ENCODE measurements at regions not wholly inside any gene's neighbourhood (a gene's known extent, or its start where the extent isn't known, plus 50 kb on each side); places are given as distances from the start of the nearest gene placed in this dataset.

- no peak for DNase-seq (ENCODE audit: low read depth, low spot score)
Measured at GRCh38 chr4:141402712-141403111, 182.0 kb downstream of the ZNF330 start.

DNA sequence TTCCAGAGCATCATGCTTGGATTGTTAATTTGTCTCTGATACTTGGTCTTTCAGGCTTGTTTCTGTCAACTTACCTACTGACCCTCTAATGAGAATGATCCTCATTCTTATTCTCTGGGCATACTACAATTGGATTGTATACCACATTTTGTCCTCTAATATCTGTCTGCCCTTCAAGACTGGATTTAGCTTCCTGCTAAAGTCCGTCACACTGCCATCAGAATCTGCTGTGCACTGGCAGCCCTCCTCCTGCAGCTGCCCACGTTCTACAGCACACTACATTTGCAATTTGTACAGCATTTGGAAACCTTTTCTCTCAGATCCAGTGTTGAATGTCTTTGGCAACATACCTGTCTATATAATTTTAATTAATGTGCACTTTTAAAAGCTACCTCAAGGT, 183.1 kb downstream of the ZNF330 start:
- DNase-seq (ENCODE audit: low read depth, low spot score) = no peak

DNA sequence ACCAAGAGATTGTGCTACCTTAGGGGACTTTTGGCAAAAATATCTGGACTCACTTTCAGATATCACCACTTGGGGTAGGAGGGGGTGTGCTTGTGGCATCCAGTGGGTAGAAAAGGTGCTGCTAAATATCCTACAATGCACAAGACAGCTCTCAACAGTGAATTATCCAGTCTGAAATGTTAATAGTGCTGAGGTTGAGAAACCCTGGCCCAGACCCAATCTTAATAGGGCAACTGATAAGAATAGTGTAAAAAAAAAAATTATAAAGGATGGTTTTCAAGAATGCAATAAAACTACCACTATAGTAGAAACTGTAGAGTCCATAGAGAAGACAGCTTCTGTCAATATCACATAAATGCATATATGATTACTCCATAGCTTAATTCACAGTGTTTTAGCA, 185.5 kb downstream of the ZNF330 start:
- no peak for DNase-seq (ENCODE audit: low read depth, low spot score)

GRCh38 chr4:141409556-141409955, 188.9 kb downstream of the ZNF330 start:
- DNase-seq (ENCODE audit: low read depth, low spot score) = no peak

DNA sequence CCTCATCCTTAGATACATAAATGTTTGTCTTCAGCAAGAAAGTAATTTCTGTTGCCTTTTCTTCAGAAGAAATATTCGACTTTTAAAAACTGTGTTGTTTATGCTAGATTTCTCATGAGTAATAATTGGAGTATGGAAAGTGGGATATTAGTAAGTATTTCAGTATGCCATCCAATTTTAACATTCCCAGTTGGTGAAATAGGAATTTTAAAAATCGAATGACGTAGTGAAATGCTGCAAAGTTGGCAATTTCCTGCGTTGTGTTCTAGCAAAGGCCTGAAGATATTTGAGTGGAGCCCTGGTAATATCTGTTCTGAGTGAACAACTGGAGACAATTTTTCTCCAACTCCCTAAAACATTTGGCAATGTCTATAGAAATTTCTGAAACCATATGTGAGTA, 190.1 kb downstream of the ZNF330 start:
- DNase-seq (ENCODE audit: low read depth, low spot score) = no peak

- no peak for DNase-seq (ENCODE audit: low read depth, low spot score)
Measured at GRCh38 chr4:141411936-141412335, 191.2 kb downstream of the ZNF330 start.

- DNase-seq (ENCODE audit: low read depth, low spot score) = no peak
Measured at GRCh38 chr4:141413366-141413765, 192.7 kb downstream of the ZNF330 start.

DNA sequence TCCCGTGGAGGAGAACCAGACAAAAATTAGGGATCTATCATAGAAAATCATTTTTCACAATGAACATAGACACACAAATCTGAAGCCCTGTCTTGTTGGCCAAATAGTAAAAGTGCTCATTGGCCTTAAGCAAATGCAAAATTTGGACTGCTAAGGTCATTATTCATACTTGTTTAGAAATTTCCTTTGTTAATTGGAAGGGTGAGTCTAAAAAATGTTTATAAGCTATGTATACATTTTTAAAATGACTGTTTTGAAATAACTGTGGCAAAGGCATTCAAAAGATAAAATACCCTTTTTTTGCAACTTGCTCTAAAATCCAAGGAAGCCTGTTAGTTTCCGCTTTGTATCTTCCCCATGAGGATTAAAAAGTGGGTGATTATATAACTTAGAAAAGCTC, 195.0 kb downstream of the ZNF330 start:
- no peak for DNase-seq (ENCODE audit: low read depth, low spot score)

- DNase-seq (ENCODE audit: low read depth, low spot score) = no peak
Measured at GRCh38 chr4:141416219-141416618, 195.5 kb downstream of the ZNF330 start.

DNA sequence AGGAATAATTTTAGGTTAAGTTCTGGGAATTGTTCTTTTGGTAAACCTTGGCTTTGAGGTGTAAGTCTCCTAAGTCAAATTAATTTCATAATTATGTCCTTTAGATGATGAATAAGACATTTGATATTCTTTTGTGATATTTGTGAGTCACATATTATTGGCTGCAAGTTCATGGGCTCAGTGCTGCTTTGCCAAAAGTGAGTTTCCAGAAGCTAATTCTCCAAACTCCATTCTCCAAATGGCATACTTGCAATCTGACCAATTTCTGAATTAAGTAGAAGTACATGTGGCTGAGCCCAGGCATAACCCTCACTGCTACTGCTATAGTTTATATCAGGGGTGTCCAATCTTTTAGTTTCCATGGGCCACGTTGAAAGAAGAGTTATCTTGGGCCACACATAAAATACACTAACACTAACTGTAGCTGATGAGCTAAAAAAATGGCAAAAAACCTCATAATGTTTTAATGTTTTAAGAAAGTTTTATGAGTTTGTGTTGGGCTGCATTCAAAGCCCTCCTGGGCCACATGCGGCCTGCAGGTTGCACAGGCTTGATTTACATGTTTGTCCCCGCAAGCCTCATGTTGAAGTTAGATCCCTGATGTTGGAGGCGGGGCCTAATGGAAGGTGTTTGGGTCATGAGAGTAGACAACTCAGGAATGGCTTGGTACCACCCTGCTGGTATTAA, 196.1 kb downstream of the ZNF330 start:
- no peak for DNase-seq (ENCODE audit: low read depth, low spot score)

- no peak for DNase-seq (ENCODE audit: low read depth, low spot score)
Measured at GRCh38 chr4:141417387-141417786, 196.7 kb downstream of the ZNF330 start.

DNA sequence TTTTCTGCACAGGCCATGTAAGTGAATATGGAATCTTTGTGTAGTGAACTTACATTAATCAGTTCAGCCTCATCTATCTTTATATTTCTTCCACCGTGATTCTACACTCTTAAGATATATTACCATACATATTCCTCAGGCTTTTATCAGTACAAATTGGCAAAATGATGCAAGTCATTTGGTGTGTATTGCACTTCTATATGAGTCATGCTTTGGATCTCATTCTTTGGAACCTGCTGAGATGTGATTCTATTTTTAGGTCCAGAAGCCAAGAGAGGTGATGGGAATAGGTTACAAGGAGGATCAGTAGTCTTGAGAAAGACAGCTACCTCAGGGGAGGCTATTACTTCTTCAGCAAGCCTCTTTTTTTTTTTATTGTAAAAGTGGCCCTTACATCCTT, 204.4 kb downstream of the ZNF330 start:
- DNase-seq (ENCODE audit: low read depth, low spot score) = peak; percentile 52

- no peak for DNase-seq (ENCODE audit: low read depth, low spot score)
Measured at GRCh38 chr4:141427726-141428296, 207.1 kb downstream of the ZNF330 start.

GRCh38 chr4:141429933-141430332, 206.4 kb upstream of the IL15 start:
- no peak for DNase-seq (ENCODE audit: low read depth, low spot score)

DNA sequence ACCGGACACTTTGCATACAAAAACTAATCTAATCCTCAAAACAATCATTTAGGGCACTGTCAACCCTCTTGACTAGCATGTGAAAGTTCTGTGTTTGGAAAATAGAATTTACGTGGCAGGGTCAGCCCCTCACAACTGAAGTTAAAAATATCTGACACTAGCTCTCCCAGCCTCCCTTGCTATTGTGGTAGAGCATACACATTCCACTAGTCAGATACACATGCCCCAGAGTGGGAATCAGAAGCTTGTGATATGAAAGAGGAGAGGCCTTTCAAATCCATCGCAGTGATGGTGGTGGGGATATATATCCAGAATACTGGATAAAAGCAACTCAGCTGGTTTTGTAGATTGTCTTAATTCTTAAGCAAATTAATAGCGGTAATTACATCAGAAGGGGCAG, 205.7 kb upstream of the IL15 start:
- DNase-seq (ENCODE audit: low read depth, low spot score) = no peak

DNA sequence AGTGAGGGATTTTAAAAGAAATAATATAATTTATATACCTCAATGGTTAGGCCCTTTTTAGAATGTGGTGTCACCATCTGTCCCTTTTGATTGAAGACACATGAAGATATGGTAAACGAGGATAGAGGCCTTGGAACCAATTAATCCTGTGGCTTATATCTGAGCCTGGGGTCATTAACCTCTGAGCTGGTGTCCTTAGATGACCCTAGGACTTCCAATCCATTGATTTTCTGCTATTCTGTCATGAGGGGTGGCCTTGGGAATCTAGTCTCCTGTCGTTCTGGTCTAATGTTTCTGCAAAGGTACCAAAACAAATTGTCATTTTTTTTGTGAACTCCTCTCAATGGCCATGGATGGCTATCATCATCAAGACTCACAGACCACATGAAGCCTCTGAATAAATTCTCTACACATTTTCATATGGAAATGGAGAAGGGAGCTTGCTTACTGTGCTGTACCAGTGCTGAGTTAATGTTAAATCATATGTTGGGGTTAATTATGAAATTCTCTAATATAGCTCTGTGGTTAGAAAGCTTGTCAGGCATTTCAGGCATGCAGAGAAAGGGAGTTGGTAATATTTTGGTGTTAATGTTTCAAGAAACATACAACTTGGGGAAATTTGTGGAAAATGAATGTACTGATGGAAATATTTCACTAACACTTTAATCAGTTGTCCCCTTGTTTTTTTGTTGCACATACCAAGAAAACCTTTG, 204.2 kb upstream of the IL15 start:
- DNase-seq (ENCODE audit: low read depth, low spot score) = no peak

DNA sequence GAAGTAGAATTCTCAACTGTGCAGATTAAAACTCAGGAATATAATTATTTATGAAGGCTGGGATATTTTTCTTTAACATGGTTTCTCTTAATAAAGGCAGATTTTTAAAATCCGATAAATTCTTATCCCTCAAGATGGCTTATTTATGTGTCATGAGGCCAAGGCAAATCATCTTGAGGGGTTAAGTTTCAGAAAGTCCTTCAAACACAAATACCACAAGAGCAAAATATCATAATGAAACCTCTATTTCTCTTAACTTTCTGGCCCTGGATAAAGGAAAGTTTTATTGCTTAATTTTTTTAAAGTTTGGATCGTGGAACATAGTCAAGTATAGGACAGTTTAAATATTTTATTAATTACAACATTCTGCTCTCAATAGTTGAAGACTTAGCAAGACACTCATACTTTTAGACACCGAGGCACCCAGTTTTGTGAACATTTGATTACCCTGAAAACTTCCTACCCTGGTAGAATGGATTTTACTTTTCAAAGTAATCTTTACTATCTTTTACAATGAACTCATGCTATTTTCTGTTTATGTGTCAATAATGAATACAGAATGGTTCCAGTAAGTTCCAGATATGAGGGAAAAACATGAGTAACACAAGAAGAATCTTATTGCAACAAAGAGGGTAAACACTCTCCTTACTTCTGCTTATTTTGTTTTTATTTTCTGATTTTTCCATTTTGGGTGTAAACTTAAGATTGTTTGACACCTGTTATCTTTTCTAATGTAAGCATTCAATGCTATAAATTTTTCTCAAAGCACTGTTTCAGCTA, 200.7 kb upstream of the IL15 start:
- no peak for DNase-seq (ENCODE audit: low read depth, low spot score)

GRCh38 chr4:141439223-141439622, 197.2 kb upstream of the IL15 start:
- DNase-seq (ENCODE audit: low read depth, low spot score) = no peak

GRCh38 chr4:141447761-141448160, 188.6 kb upstream of the IL15 start:
- no peak for DNase-seq (ENCODE audit: low read depth, low spot score)

DNA sequence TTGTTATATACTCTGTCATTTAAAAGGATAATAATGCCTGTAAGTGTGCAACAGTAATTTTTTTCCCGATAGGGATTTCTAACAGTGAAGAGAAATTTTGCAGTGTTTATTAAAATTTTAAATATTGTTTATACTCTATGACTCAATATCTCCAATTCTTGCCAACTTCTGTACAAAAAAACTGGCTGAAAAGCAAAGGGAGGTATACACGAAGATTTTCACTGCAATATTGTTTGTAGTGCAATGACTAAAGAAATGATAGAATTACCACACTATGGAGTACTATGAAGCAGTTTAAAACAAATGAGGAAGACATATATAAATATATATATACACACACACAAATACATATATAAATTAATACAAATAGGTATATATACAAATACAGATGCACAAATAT, 187.9 kb upstream of the IL15 start:
- no peak for DNase-seq (ENCODE audit: low read depth, low spot score)

DNA sequence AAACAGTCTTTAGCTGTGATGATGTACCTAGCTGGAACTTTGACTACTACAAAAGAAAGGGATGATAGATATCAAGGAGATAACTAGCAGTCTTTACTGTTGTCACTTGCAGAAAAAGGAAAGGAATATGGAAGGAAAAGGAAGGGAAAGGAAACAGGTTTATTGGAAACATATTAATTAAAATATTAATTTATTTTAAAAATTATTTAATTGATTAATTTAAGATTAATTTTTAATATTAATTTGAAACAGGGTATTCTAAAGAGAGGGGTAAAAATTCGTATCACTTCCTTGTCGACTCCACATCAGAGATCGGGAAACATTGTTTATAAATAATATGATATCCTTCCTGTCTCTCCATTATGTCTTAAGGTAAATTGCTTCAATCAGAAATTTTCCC, 186.5 kb upstream of the IL15 start:
- no peak for DNase-seq (ENCODE audit: low read depth, low spot score)

- no peak for DNase-seq (ENCODE audit: low read depth, low spot score)
Measured at GRCh38 chr4:141455651-141456050, 180.7 kb upstream of the IL15 start.

All from smooth muscle cell of the brain vasculature (primary cell).